HG02759 (cell line): ENCODE measurements at regions not wholly inside any gene's neighbourhood (a gene's known extent, or its start where the extent isn't known, plus 50 kb on each side); places are given as distances from the start of the nearest gene placed in this dataset.

Source experiments
- ATAC-seq: cut with Tn5 transposase; IDR thresholded peaks from one replicate; pipeline ENCODE4 v1.9.1; 2021; ENCODE audit warnings: mild to moderate bottlenecking, moderate library complexity; ENCODE audit not compliant: unreplicated experiment

DNA sequence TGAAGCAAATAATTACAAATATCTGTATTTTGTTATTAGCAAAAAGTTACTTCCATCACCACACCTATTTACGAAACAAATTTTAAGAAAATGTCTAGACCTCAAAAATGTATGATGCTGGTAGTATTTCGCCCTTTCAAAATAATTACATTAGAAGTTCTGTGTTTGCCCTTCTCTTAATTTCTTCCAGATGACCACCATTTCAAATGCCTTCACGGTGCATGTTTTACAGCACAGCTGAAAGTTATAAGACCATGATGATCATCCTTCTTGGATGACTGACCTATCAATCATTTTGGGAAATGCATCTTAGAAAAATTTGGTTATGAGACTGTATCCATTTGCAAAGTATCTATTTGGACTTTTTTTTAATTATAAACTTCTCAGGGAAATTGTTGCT, 390.8 kb downstream of the SLITRK6 start:
- no peak for ATAC-seq

DNA sequence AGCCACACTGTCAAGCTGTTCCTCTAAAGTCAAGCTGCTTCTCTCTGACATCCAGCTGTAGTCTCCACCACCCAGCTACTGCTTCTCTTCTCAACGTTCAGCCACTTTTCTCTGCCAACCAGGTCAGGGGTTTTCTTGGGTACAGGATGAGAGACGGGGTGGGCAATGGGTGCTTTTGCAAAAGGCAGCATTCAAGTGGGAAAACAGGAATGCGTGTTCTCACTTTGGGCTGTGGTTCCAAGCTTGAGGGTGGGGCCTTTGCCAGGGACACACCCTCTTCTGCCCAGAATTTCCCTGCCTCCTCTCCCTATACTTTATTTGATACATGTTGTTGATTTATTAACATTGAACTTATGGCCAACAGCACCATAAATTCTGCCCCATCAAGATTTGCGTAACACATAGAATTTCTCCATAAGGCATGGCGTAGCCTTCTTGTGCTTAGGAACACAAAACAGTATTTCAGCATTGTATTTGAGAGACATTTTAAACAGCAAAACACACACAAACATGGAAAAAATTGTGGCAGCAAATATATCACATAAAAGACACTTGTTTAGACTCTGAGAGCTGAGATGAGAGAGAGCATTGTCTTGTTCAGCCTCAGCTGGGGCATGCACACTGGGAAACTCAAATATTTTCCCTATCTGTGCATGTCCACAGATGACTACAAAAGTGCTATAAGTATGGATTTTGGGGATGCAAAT, 392.8 kb downstream of the SLITRK6 start:
- ATAC-seq = no peak

DNA sequence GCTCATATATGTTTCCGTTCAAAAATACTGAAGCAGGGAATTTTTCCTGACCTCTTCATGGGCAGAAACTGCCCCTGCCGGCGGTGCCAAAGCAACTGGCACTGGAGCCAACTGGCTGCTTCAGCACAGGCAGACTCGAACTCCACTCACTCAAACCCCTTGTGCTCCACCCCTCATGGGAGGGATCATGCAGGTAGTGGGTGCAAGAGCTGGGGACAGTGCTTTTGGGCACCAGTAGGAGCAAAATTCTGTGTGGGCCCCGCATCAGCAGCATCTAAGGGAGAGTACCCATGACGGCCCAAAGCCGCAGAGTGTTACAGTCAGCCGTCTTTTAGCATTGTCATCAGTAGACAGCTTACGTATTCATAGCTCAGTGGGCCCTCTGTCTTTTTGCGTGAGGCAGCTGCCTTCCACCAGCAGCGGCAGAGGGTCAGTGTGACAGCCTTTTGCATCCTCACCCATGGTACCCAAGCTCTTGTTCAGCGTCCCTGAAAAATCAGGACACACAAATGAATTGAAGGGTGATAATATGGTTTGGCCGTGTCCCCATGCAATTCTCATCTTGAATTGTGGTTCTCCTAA, 393.8 kb downstream of the SLITRK6 start:
- no peak for ATAC-seq

DNA sequence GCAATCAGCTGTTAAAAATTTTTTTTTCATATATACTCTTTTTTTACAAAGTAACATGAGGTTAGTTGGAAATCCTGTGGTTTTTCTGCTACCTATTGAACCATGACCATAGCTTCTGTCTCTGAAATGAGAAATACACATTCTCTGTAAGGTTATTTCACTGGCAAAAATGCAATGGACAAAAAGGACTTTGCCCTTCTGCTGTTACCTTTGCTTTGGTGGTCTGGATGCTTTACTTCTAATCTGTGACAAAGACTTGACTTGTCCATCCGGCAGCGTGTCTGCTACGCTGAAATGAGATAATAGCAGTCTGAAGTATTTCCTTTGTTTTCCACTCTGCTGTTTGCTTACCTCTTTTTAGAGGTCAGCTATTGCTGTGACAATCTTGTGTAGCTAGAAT, 412.8 kb downstream of the SLITRK6 start:
- no peak for ATAC-seq

DNA sequence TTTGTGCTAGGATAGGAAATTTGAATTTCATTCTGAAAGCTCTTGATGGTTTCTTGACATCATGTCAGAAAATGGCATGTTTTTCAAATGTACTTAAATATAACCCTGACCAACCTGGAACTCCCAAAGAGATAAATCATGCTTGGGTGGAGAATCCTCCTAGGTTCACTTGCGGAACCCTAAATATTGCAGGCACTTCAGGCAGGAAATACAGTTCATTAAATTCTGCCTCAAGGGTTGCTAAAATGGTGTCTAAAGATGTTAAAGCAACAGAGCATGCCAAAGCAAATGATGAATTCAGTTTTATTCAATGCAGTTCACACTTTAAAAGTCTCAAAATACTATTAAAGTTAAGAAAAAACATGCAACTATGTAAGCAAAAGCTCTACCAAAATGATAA, 415.9 kb downstream of the SLITRK6 start:
- ATAC-seq = no peak

DNA sequence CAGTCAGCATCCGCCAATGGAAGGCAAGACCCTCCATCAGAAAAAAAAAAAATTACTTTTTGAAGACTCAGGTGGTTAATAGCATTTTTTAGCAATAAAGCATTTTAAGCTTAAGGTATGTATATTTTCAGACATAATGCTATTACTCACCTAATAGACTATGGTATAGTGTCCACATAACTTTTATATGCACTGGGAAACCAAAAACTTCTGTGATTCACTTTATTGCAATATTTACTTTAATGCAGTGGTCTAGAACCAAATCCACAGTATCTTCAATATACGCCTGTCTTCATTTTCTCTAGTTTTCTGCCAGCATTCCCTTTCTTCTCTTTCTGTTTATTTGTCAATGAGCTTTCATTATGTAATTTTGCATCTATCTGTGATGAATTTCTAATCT, 418.1 kb downstream of the SLITRK6 start:
- ATAC-seq = no peak

DNA sequence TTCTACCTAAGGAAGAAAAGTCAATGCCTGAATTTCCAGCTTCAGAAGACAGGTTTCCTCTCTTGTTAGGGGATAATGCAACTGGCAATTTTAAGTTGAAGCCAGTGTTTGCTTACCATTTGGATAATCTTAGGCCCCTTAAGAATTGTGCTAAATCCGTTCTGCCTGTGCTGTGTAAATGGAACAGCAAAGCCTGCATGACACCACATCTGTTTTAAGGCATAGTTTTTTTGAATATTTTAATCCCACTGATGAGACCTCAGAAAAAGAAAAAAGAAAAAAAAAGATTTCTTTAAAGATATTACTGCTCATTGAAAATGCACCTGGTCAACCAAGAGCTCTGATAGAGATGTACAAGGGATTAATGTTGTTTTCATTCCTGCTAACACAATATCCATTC, 419.2 kb downstream of the SLITRK6 start:
- no peak for ATAC-seq

DNA sequence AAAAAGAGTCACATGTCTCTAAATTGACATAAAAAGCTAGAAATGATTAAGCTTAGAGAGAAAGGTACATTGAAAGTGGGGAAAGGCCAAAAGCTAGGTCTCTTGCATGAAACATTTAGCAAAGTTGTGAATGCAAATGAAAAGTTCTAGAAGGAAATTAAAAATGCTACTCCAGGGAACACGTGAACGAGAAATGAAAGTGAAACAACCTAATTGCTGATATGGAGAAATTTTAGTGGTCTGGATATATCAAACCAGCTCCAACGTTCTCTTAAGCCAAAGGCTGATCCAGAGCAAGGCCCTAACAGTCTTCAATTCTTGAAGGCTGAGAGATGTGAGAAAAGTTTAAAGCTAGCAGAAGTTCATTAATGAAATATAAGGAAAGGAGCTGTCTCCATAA, 419.8 kb downstream of the SLITRK6 start:
- ATAC-seq = no peak

DNA sequence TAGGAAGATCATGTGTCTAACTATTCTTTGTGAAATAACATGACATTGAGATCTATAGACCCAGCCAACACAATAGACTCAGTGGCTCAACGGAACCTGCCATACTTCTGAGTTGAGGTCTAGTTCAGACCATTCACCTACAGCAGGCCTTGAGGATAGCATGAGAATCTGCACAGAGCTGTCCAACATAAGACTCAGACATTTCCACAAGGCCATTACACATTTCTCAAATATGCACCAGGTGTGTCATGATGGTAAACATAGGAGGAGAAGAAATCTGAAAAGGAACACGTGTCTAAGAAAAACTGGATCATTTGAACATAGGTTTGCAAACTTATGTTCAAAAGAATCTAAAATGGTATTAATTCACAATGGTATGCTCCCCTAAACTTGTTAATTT, 421.4 kb downstream of the SLITRK6 start:
- no peak for ATAC-seq

DNA sequence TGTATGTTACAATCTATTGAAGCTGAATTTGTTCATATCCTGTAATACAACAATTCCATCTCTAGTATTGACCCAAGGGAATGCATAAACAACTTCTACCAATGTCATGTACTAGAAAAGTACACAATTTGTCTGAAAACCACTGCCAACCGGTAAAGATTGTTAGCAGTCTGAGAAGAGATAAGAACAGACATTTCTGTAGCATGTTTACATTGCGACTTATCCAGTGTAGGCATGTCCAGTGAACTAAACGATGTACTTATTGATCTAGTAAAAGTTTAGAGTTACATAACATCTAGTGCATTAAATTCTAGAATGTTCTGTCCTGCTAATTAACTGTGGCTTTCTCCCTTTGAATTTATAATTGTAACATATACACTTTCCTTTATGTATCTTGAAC, 425.9 kb downstream of the SLITRK6 start:
- no peak for ATAC-seq

DNA sequence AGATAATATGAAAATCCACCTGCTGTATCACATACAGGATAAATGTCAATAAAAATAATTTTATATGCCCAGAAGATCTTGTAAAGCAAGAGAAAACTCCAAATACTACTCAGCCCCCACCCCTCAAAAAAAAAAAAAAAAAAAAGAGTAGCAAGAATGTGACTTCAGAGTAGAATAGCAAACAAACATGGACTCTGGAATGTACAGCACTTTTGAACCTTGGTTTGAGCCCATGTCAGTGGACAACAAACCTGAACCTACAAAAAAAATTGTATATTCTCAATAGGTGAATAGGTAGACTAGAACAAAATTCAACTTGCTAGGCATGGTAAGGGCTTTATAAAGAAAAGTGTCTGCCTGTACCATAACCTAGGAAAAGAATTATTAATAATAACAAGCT, 428.0 kb downstream of the SLITRK6 start:
- ATAC-seq = no peak

DNA sequence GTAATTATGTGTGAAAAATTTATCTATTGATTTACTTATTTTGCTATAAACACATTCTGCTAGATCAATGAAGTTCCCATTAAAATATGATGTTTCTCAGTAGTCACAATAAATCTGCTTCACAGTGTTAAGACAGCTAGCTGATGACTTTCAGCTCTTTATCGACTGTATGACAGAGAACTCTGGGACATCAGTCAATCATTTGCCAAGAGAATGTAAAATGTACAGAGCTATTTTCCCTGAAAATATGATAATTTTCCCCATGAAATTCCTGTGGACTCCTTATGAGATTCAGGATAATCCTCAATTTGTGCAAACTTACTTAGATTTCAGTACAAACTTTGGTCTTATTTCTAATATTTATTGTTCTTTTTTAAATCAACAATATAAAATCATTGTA, 430.5 kb downstream of the SLITRK6 start:
- no peak for ATAC-seq

DNA sequence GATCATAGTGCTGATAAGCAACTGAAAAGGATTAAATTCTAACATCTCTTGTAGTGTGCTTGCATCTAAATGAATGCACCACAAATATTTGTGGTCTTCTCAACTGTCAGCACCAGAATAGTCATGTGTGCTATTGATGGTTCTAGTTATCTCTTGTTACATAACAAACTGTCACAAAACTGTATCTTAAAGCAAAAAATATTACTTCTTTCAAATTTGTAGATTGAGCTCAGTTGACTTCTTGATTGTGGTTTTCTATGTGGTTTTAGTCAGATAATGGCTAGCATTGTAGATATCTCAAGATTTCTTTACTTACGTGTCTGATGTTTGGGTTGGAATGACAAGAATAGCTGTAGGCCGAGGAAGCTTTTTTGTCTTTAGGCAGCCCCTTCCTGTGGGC, 431.3 kb downstream of the SLITRK6 start:
- ATAC-seq = no peak

DNA sequence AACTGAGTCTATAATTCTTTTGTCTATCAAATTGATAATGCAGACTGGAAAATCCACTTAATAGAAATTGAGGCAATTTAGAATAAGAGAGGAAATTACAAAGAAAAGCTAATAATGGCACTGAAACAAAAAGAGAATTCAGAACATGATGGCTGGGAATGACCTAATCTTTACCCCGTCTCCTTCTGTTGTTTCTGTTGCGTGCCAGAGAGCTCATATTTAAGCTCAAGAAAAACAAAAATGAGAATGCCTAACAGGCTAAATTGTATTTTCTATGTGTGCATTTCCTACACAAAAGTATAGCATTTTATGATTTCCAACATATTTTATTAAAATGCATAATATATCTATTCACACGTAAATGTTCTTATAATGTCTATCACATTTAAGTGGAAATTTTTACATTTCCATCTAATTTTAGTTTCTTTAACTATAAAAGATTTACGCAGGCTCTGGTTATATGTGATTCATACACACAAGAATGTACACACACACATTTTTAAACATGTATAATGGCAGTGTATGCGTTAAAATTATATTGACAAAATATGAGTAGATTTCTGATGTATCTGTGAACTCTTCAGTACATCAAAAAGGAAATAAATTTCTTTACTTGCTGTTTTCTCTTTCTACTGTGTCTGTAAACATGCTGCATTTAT, 432.3 kb downstream of the SLITRK6 start:
- ATAC-seq = no peak

DNA sequence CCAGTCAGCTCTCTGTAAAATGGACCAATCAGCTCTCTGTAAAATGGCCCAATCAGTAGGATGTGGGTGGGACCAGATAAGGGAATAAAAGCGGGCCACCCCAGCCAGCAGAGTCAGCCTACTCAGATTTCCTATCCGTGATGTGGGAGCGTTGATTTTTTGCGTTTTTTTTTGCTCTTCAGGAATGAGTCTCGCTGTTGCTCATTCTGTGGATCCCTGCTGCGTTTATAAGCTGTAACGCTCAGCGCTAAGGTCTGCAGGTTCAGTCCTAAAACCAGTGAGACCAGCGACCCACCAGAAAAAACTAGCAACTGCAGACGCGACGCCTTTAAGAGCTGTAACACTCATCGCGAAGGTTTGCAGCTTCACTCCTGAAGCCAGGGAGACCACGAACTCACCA, 435.7 kb downstream of the SLITRK6 start:
- no peak for ATAC-seq

DNA sequence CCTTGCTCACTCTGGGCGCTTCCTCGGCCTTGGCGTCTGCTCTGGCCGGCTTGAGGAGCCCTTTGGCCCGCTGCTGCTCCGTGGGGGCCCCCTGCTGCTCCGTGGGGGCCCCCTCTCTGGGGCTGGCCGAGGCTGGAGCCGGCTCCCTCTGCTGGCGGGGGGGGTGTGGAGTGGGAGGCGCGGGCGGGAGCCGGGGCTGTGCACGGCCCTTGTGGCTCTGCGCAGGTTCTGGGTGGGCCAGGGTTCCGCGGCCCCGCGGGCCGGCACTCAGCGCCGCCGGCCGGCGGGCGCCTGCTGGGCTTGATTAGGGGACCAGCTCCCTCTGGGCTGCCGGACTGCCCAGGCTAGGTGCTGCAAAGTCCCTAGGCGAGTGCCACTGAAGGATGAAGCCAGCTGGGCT, 436.2 kb downstream of the SLITRK6 start:
- ATAC-seq = no peak

DNA sequence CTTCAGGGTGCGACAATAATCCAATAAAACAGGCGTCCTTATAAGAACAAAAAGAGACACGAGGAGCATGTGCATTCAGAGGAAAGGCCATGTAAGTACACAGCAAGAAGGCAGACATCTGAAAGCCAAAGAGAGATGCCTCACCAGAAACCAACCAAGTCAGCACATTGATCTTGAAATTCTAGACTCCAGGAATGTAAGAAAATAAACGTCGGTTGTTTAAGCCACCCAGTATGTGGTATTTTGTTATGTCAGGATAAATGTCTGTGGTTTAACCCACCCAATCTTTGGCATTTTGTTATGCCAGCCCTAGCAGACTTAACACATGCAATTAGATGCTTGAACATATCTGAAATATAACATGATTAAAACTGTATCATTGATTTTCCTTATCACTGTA, 452.0 kb downstream of the SLITRK6 start:
- ATAC-seq = no peak

DNA sequence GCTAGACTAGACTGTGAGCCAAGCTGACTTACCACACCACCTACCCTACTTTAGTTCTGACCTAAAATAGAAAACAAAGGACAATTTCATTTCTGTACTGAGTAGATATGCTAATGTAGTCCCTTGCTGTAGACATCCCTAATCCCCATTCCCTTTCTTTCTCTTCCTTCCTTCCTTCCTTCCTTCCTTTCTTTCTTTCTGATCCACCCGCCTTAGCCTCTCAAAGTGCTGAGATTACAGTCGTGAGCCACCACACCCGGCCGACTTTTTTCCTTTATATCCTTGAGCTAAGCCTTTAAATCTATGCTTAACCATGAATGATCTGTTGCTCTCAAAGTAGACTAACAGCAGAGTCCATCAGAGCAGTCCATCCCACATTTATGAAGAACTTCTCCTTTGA, 465.0 kb downstream of the SLITRK6 start:
- no peak for ATAC-seq

DNA sequence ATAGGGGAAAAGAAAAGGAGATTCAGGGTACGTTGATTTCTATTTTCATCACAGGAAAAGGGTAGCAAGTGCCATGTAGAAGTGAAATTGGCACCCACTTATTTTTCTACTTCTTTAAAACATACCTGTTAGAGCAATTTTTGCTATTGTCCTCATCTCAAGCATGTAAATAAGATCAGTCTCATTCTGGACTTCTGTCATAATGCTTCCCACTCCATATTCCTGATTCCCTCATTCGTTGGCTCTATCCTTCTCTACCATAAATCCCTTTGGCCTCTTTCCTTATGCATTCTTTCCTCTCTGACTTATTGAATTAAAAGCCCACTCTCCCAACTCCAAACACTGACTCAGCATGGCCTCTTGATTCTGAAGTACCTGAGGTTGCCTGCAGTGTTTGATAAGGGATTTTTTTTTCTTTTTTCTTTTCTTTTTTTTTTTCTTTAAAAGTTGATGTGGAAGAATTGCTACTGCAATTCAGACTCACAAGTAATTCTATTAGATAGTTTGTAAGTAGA, 465.7 kb downstream of the SLITRK6 start:
- no peak for ATAC-seq

DNA sequence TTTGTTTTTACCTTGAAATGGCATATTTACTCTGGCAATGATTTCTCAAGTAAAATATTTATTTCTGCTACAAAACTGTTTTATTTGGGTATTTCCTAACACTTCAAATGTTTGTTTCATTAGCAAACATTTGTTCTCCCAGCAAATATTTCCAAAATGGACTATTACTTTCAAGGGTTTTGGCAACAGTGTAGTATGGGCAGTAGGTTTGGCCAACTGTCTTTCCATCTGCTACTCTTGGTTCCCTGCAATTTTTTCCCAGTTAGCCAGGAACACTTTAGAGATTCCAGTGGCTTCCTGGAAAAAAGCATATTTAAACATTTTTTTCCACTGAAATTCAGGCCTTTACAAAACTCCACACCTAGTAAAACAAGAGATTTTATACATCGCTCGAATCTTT, 466.6 kb downstream of the SLITRK6 start:
- ATAC-seq = no peak

DNA sequence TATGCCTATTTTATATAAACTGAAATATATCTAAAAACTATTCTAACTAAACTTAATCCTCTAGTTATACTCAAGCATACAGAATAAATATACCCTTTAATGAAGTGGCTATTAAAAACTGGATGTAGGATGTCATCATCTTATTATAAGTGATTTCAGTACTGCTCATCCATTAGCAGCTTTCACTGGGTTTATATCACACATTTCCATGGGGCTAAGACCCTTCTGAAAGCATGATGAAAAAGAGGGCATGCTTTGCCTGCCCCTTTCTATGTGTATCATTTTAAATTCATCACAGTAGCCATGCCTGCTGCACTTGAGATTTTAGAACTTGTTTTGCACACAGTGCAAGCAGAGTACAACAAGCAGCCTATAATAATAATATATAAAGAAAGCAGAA, 477.5 kb downstream of the SLITRK6 start:
- ATAC-seq = no peak

DNA sequence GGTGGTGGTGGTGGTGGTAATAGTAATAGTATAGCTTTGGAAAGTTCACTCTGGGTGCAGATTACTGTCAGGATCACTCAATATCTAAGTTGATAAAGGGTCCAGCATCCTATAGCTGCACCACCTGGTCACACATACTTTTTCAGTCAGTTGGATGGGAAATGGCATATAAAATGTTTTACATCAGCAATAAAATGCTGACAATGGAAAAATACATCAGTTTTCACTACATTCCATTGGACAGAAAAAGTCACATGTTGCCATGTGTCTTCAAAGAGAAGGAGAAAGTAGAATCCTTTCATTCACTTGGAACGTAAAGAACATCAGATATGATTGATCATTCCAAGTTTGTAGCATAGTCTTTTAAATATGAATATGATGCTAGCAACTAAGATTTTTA, 481.4 kb downstream of the SLITRK6 start:
- no peak for ATAC-seq
